Chondrocyte (in vitro differentiated cells): ENCODE measurements at regions not wholly inside any gene's neighbourhood (a gene's known extent, or its start where the extent isn't known, plus 50 kb on each side); places are given as distances from the start of the nearest gene placed in this dataset.

Source experiments
- DNase-seq: peaks from one replicate; pipeline ENCODE4 v3.0.0; 2021; ENCODE audit warnings: mixed read lengths, low spot score
- H3K27ac Mint-ChIP-seq: one replicate; pipeline ENCODE4 v1.8.0; 2021; ENCODE audit warnings: mild to moderate bottlenecking, moderate library complexity, mixed read lengths; ENCODE audit not compliant: unreplicated experiment
- H3K27me3 Mint-ChIP-seq: 2 replicates; pipeline ENCODE4 v1.8.0; 2021; ENCODE audit warnings: low read depth, mixed read lengths
- H3K36me3 Mint-ChIP-seq: 2 replicates; pipeline ENCODE4 v1.8.0; 2021; ENCODE audit warnings: low read depth, mixed read lengths
- H3K4me1 Mint-ChIP-seq: 2 replicates; pipeline ENCODE4 v1.8.0; 2021; ENCODE audit warnings: low read depth, mild to moderate bottlenecking, mixed read lengths
- H3K4me3 Mint-ChIP-seq: one replicate; pipeline ENCODE4 v1.8.0; 2021; ENCODE audit warnings: mild to moderate bottlenecking, moderate library complexity, mixed read lengths; ENCODE audit not compliant: unreplicated experiment
- H3K9me3 Mint-ChIP-seq: 2 replicates; pipeline ENCODE4 v1.8.0; 2021; ENCODE audit warnings: low read depth, mixed read lengths
- TF ChIP-seq, protein P1 (sequence below): fragments of 200-600 bp; sonication (generic); IDR thresholded peaks from 2 replicates; pipeline ENCODE4 v1.5.0; 2021; ENCODE audit warnings: antibody characterized with exemption, mild to moderate bottlenecking, moderate library complexity

DNA sequence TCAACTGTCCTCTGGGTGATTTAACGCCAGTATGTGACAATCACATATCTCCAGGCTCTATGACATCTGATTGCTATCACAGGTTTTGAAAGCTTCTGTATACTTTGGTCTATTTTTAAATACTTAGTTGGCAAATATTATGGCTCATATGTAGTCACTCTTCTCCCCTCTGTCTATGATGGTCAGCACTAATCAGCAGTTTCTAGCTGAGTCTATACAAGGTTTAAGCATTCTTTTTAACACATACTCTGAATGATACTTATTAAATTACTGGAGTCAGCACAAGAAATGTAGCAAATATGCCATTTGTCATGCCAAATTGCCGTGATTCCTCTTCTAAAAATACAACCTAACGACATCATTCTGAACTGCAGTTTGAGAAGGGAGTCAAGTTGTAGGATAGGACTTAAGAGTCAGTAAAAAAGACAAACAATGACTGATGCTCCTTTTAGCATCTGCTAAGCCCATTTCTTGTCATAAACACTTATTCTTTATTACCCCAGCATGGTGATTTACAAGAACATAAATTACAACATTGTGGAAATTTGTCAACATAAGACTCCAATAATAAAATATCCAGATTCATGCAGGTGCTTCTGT, 947.8 kb downstream of the XPNPEP1 start:
- Mint-ChIP-seq H3K36me3 (no peaks in the 10 kb centered on the region), H3K27ac (no peak overlapping the region), H3K4me1 (no peaks in the 10 kb centered on the region), H3K27me3 (no peaks in the 10 kb centered on the region), H3K4me3 (no peak overlapping the region), H3K9me3 (peaks cover 23% of the 10 kb centered on the region)
- TF ChIP-seq, protein P1, sequence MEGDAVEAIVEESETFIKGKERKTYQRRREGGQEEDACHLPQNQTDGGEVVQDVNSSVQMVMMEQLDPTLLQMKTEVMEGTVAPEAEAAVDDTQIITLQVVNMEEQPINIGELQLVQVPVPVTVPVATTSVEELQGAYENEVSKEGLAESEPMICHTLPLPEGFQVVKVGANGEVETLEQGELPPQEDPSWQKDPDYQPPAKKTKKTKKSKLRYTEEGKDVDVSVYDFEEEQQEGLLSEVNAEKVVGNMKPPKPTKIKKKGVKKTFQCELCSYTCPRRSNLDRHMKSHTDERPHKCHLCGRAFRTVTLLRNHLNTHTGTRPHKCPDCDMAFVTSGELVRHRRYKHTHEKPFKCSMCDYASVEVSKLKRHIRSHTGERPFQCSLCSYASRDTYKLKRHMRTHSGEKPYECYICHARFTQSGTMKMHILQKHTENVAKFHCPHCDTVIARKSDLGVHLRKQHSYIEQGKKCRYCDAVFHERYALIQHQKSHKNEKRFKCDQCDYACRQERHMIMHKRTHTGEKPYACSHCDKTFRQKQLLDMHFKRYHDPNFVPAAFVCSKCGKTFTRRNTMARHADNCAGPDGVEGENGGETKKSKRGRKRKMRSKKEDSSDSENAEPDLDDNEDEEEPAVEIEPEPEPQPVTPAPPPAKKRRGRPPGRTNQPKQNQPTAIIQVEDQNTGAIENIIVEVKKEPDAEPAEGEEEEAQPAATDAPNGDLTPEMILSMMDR: no peak
- DNase-seq: no peak

DNA sequence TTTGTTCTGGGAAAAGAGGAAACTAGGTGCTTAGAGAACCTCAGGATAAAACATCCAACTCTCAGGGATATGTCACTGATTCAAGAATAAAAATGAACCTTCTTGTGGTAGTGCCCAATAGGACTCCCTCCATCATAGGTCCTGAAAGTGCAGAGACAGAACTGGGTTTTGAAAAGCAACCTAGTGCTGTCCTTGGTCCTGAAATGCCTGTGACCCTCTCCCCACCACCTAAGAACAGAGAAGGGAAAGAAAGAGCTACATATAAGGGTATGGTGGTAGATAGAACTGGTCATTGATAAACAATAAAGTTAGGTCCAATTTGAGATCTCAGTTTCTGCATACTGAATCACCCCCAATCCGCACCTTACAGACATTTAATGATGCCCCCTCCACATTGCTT, 953.3 kb downstream of the XPNPEP1 start:
- no peaks in the 10 kb centered on the region for H3K36me3 Mint-ChIP-seq
- H3K27ac Mint-ChIP-seq: no peak overlapping the region
- peaks cover 16% of the 10 kb centered on the region for H3K9me3 Mint-ChIP-seq
- H3K27me3 Mint-ChIP-seq: no peaks in the 10 kb centered on the region
- DNase-seq: no peak
- H3K4me3 Mint-ChIP-seq: no peak overlapping the region
- H3K4me1 Mint-ChIP-seq: no peaks in the 10 kb centered on the region
- TF ChIP-seq, protein P1: no peak

DNA sequence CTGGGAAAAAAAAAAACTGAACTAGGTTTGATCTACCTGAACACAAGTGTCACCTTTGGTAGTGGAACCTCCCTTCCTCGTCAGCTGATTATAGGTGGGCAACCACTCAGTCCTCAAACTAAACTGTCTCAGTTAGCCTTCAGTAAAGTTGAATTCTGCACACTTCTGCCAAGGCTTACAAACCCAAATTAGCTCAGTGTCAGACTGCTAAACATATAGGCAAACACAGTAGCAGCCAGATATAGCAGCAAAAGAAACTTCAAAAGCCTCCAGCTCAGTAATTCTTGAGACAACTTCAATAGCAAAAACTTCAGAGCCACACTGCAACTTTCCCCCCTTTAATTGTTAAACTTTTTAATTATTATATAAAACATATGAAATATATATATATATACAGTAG, 956.9 kb downstream of the XPNPEP1 start:
- Mint-ChIP-seq H3K9me3 (peaks cover 11% of the 10 kb centered on the region), H3K4me1 (no peaks in the 10 kb centered on the region), H3K36me3 (no peaks in the 10 kb centered on the region), H3K4me3 (no peak overlapping the region), H3K27me3 (no peaks in the 10 kb centered on the region), H3K27ac (no peak overlapping the region)
- DNase-seq: no peak
- TF ChIP-seq, protein P1: no peak

DNA sequence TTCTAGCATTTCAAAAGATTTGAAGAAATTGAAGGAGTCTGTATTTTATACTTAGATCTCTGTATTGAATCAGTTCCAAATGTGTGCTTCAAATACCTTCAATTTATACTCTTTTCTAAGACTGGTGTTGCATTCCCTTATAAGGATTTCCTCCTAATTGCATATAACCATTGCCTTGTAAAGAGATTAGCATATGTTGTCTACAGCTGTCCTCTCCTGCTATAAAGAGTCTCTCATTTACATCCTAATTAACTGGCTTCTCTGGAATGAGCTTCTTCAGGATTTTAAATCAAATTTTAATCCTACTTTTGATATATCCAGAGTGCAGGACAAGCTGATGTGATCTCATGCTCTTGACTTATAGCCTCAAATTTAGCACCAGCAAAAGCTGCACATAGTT, 957.3 kb downstream of the XPNPEP1 start:
- Mint-ChIP-seq H3K27me3 (no peaks in the 10 kb centered on the region), H3K4me1 (no peaks in the 10 kb centered on the region), H3K4me3 (no peak overlapping the region), H3K27ac (no peak overlapping the region), H3K36me3 (no peaks in the 10 kb centered on the region), H3K9me3 (peaks cover 10% of the 10 kb centered on the region)
- DNase-seq: no peak
- TF ChIP-seq, protein P1: no peak

DNA sequence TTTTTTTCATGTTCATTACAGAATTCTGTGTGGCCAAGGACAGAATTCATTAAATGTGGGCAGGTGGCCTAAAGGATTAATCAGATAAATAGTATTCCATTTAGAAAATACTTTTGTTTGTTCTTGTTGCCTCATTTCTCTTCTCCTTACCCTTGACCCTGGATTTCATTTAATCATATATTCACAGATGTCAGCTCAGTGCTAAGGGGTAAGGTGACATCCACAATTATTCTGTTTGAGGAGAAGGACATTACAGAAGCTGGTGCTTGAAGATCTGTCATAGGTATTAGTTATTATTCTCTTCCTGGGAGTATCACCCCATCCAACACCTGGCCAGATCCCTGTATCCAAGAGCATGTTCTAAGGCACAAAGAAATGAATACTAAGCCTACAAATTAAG, 961.1 kb downstream of the XPNPEP1 start:
- no peak for DNase-seq
- TF ChIP-seq, protein P1: no peak

More for the DNA sequence above, 961.1 kb downstream of the XPNPEP1 start:
- no peak overlapping the region for H3K4me3 Mint-ChIP-seq
- no peak overlapping the region for H3K27ac Mint-ChIP-seq
- H3K27me3 Mint-ChIP-seq: no peaks in the 10 kb centered on the region
- no peaks in the 10 kb centered on the region for H3K36me3 Mint-ChIP-seq
- no peaks in the 10 kb centered on the region for H3K4me1 Mint-ChIP-seq
- no peaks in the 10 kb centered on the region for H3K9me3 Mint-ChIP-seq
